HG02852 (cell line): ENCODE measurements at regions not wholly inside any gene's neighbourhood (a gene's known extent, or its start where the extent isn't known, plus 50 kb on each side); places are given as distances from the start of the nearest gene placed in this dataset.

Experiments
- ATAC-seq: cut with Tn5 transposase; IDR thresholded peaks from one replicate; pipeline ENCODE4 v1.9.1; 2021; ENCODE audit warnings: mild to moderate bottlenecking, moderate library complexity; ENCODE audit not compliant: unreplicated experiment

- no peak for ATAC-seq
Measured at GRCh38 chr5:125607018-125607417, 816.2 kb upstream of the GRAMD2B start.

DNA sequence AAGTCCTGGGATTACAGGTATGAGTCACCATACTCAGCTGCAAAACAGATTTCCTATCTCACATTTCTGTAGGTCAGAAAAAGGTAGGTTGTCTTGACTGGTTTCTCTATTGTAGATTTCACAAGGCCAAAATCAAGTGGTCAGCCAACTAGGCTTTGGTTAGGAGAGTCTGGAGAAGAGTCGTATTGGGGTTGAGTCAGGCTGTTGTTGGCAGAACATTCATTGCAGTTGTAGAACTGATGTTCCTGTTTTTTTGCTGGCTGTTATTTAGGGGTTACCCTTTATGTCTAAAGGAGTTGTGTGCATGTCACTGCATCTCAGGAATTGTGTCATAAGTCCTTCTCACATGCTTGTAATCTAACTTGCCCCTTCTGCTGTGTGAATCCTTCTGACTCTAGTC is 814.2 kb upstream of the GRAMD2B start:
- no peak for ATAC-seq

GRCh38 chr5:125610892-125611291 is 812.3 kb upstream of the GRAMD2B start:
- ATAC-seq = no peak

- no peak for ATAC-seq
Measured at GRCh38 chr5:125611541-125611940, 811.7 kb upstream of the GRAMD2B start.

DNA sequence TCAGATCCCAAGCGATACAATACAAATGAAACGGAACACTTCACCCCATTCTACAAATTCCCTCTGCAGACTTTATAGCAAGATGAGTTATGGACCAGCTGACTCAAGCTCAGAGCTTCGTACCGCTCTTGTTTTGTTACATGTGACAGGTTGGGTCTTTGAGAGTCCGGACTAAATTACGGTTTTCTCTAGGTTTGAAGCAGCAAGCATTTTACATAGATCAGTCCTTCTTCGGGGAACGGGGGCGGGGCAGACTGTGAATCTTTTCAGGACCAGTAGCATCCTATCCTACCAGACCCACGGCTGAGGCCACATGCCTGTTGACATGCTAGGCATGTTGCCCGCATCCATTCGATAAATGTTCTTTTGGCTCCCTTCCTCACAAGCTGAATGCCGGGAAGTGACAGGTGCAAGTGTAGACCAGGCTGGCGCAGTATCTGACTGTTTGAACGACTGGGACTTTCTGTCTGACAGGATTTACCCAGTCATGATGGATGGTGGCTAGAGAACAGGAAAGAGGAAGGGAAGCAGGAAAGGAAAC is 811.0 kb upstream of the GRAMD2B start:
- no peak for ATAC-seq

- ATAC-seq = no peak
Measured at GRCh38 chr5:125612776-125613175, 810.4 kb upstream of the GRAMD2B start.

- ATAC-seq = no peak
Measured at GRCh38 chr5:125630237-125630636, 793.0 kb upstream of the GRAMD2B start.

- no peak for ATAC-seq
Measured at GRCh38 chr5:125633523-125633922, 789.7 kb upstream of the GRAMD2B start.

DNA sequence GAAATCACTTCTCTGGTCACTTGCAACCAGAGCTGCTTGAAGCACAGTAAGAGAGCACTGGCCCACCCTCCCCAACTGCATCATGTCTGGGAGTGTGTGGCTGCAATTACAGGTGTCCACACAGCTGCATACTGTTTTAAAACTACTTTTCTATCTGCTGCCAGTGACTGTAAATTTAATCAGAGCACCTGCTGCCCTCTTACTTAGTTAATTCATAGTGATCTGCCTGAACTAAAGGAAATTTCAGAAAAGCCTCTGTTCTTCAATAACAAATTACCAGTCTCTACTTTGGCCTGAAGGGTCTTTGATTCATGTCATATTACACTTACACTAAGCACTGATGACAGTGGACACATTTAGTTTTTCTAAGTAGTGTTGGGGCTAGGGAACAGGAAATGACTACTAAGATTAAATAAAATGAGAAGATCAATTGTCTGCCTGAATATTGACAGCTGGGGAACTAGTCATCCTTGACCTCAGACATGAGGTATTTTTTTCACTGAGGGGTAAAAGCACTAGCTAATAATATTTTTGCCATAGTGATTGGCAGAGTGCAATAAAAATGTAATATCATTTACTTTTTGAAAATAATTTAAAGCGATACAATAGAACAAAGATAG is 788.9 kb upstream of the GRAMD2B start:
- ATAC-seq = no peak

- ATAC-seq = no peak
Measured at GRCh38 chr5:125639858-125640257, 783.4 kb upstream of the GRAMD2B start.

DNA sequence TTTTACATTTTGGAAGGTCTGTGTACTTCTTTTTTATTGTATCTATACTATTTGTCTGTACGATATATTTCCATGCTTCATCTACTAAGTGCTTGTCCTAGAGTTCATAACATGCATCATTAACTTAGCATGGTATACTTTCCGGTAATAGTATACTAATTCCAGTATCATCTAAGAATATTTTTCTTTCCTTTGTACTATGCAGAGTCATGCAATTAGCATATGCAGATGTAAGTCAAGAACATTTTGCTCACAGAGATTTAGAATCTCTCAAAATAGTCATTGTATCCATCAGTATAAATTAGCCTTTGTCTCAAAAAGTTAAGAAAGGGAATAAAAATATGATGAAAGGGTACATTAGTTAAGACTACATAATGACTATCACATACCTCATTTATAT is 770.4 kb upstream of the GRAMD2B start:
- no peak for ATAC-seq

DNA sequence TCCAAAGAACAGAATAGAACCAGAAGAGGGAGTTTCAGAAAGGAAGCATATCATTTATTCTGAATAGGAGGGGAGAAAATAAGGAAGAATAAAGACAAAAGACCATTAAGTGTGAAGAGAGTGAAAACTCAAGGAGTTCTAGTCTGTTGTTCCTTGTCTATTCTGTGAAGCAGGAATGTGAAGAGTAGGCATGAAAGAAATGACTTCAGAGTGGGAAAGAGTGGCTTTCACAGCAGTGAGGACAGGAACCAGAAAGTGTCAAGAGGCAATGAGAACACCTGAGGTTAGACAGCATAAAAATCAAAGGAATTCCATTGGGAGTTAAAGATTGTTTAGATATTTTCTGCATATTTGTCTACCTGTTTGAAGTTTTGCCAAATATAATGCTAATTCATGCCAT is 768.8 kb upstream of the GRAMD2B start:
- no peak for ATAC-seq

GRCh38 chr5:125655156-125655555 is 768.1 kb upstream of the GRAMD2B start:
- no peak for ATAC-seq

GRCh38 chr5:125657936-125658335 is 765.3 kb upstream of the GRAMD2B start:
- ATAC-seq = no peak

DNA sequence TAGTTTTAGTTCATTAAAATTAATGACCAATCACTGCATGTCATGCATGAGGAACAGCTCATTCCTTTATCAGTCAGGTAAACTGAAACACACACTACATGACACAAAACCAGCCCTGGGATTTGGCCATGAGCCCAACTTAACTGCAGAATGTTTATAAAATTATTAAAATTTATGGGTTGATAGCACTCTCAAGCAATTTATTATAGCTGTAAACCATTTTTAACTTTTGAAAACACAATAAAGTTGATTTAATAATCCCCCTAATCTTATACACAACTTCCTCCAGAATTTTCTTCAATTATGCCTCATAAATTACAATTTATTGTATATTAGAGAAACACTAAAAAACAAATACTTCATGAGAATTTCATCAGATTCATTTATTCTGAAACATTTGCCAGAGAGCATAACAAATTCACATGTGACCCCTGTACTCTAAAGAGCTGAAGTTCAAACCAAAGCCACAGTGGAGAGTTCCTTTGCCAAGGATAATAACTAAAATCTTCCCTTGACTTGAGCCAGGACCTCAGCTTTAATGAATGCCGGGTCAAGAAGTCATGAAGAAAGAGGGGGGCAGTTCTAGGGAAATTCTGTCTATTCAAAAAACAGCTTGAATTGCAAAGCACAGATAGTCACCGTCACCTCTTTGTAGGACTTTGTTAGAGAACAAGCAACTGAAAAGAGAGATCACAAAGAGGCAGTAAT is 763.7 kb upstream of the GRAMD2B start:
- no peak for ATAC-seq

DNA sequence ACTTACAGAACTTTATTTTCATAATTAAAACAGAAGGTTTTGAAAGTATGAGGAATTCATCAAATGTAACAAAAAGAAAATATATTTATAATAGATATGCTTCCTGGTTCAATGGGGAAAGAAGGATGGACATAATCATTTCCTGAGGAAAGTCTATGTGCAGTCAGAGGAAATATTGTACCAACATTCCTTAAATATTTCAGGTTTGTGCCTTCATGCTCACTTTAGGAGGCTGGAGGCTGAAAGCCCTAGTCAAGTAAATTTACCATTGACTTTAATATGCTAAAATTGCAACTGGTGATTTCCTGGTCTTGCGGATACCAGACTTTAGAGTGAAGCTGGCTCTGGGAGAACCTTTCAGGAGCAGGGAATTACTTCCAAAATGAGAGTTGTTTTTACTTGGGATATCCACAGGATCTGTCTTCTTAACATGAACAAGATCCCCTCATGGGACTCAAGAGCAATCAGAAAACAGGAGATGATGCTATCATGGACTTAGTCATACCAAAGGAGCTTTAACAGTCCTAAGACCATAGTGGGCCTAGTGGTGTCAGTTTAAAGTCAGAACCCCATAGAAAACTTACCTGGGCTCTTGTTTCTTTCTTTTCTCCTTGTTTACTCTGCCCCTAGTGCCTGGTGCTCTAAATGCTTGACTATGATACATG is 762.8 kb upstream of the GRAMD2B start:
- ATAC-seq = no peak

DNA sequence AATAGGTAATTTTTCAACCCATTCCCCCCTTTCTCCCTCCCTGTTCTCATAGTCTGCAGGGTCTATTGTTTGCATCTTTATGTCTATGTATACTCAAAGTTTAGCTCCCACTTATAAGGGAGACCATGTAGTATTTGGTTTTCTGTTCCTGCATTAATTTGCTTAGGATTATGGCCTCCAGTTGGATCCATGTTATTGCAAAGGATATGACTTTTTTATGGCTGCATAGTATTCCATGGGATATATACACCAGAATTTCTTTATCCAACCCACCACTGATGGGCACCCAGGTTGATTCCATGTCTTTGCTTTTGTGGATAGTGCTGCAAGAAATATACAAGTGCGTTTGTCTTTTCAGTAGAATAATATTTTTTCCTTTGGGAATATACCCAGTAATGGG is 761.6 kb upstream of the GRAMD2B start:
- no peak for ATAC-seq

DNA sequence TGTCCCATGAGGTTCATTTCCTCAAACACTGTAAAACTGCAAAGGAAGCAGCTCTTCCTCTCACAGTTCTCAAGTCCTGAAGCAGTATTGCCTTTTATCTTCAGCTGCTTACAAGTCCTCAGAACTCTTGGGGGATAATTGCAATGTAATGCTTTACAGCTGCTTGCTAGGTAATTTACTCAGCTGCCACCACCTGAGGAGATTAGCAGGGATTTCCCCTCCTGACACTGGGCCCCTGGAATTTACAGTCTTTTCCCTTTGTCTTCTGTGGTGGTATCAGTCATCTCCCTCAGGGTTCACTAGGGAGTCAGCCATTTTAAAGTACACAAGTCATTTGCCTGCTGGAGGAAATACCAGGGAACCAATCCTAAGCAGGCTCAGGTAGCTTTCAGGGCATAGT is 754.3 kb upstream of the GRAMD2B start:
- no peak for ATAC-seq

DNA sequence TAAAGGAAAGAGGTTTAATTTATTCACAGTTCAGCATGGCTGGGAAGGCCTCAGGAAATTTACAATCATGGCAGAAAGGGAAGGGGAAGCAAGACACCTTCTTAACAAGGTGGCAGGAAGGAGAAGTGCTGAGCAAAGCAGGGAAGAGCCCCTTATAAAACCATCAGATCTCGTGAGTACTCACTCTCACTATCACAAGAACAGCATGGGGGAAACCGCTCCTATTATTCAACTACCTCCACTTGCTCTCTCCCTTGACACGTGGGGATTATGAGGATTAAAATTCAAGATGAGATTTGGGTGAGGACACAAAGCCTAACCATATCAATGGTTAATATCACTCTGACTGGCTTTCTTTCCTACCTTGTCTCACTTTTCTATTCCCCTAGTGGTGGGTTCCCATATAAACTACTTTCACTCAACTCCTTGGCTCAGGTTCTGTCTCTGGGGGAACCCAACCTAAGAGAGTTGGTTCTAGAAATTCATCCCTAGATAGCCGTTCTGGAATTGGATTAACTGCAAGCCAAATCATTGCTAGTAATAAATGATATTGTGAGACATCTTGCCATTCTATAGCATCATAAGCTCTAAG is 749.8 kb upstream of the GRAMD2B start:
- no peak for ATAC-seq

- ATAC-seq = no peak
Measured at GRCh38 chr5:125679522-125679921, 743.7 kb upstream of the GRAMD2B start.

DNA sequence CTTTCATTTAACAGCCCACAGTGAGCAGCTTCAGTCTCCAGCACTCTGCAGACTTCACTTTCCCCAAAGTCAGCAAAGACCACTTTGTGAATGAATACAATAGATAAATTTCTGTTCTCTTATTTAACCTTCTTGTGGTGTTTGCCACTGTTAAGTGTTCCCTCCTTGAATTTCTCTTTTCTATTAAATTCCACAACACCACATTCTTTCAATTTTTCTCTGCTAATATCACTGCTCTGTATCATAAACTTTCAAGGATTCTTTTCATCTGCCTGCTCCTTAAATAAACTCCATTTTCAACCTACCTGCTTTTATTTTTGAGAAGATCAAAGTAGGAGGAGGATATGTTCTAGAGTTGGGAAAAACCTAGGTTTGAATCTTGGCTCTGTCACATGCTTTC is 739.5 kb upstream of the GRAMD2B start:
- no peak for ATAC-seq

DNA sequence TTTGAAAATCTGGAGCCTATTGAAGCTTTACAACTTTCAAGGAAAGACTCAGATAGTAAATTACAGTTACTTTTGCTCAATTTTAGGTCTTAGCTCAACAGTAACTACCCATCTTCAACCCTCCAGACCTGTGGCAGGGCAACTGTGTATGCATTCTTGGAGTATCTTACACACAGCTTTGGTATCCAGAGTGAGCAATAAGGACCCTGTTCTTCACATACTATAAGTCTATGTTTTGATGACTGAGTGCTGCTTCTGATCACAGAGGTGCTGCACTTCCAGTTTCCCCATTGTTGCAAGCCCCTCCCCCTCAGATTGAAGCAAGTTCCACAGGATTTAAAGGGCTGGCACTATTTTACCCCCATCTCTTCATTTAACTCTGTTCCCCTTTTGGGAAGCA is 737.4 kb upstream of the GRAMD2B start:
- no peak for ATAC-seq
